Karpas-422 (cell line): ENCODE measurements at regions not wholly inside any gene's neighbourhood (a gene's known extent, or its start where the extent isn't known, plus 50 kb on each side); places are given as distances from the start of the nearest gene placed in this dataset.

Experiments
- DNase-seq: peaks from one replicate; pipeline ENCODE4 v3.0.0-alpha.2; 2015
- H2AFZ ChIP-seq: fragments of 200-600 bp; sonication (generic); 2 replicates; pipeline ENCODE4 v1.6.1; 2014; ENCODE audit warnings: antibody characterized with exemption, low read length, mixed read lengths
- H3K27ac ChIP-seq: fragments of 200-600 bp; sonication (generic); 2 replicates; pipeline ENCODE4 v1.5.1; 2014; ENCODE audit warnings: mild to moderate bottlenecking, low read length, moderate library complexity
- H3K27me3 ChIP-seq: fragments of 200-600 bp; sonication (generic); 2 replicates; pipeline ENCODE4 v1.6.1; 2014; ENCODE audit warnings: low read length, mixed read lengths
- H3K36me3 ChIP-seq: fragments of 200-600 bp; sonication (generic); 2 replicates; pipeline ENCODE4 v1.6.1; 2014; ENCODE audit warnings: low read length, mixed read lengths; ENCODE audit not compliant: insufficient read depth
- H3K4me1 ChIP-seq: fragments of 200-600 bp; sonication (generic); 2 replicates; pipeline ENCODE4 v1.6.1; 2014; ENCODE audit warnings: mild to moderate bottlenecking, low read length, mixed read lengths
- H3K4me2 ChIP-seq: fragments of 200-600 bp; sonication (generic); 2 replicates; pipeline ENCODE4 v1.6.1; 2014; ENCODE audit warnings: low read length, low read depth, mild to moderate bottlenecking; ENCODE audit not compliant: poor library complexity, severe bottlenecking
- H3K4me3 ChIP-seq: fragments of 200-600 bp; sonication (generic); 2 replicates; pipeline ENCODE4 v1.5.1; 2014; ENCODE audit warnings: mild to moderate bottlenecking, antibody characterized with exemption, low read length, mixed read lengths
- H3K79me2 ChIP-seq: fragments of 200-600 bp; sonication (generic); 2 replicates; pipeline ENCODE4 v1.6.1; 2014; ENCODE audit warnings: mild to moderate bottlenecking, low read length, mixed read lengths
- H3K9ac ChIP-seq: fragments of 200-600 bp; sonication (generic); 2 replicates; pipeline ENCODE4 v1.6.0; 2014; ENCODE audit warnings: low read length
- H3K9me2 ChIP-seq: fragments of 200-600 bp; sonication (generic), shearing (Covaris generic); replicated peaks from 2 replicates; pipeline ENCODE4 v1.6.0; 2014; ENCODE audit warnings: mild to moderate bottlenecking, low read length, moderate library complexity; ENCODE audit not compliant: insufficient read depth
- H3K9me3 ChIP-seq: fragments of 300-700, 200-600 bp; sonication (generic); 2 replicates; pipeline ENCODE4 v1.6.1; 2014; ENCODE audit warnings: low read length, mixed read lengths
- H4K20me1 ChIP-seq: fragments of 200-600 bp; sonication (generic); 2 replicates; pipeline ENCODE4 v1.6.1; 2014; ENCODE audit warnings: mild to moderate bottlenecking, antibody characterized with exemption, low read length, low read depth; ENCODE audit not compliant: insufficient read depth

GRCh38 chr12:88970740-88971139, 381.6 kb downstream of the DUSP6 start:
- no peaks in the 10 kb centered on the region for H3K27me3 ChIP-seq
- H3K9ac ChIP-seq, result no peak overlapping the region

GRCh38 chr12:88969127-88969526, 383.2 kb downstream of the DUSP6 start:
- no peaks in the 10 kb centered on the region for H3K79me2 ChIP-seq
- H4K20me1 ChIP-seq, result no peaks in the 10 kb centered on the region

More at GRCh38 chr12:88970740-88971139, 381.6 kb downstream of the DUSP6 start:
- Histone ChIP-seq H3K79me2 (no peaks in the 10 kb centered on the region), H3K36me3 (no peaks in the 10 kb centered on the region), H4K20me1 (no peaks in the 10 kb centered on the region), H2AFZ (no peak overlapping the region), H3K27ac (no peak overlapping the region), H3K4me3 (no peak overlapping the region), H3K4me1 (no peaks in the 10 kb centered on the region), H3K9me2 (no peaks in the 10 kb centered on the region), H3K9me3 (no peaks in the 10 kb centered on the region), H3K4me2 (no peak overlapping the region)
- no peak for DNase-seq

GRCh38 chr12:88960213-88960878, 380.1 kb upstream of the KITLG start:
- Histone ChIP-seq H3K9ac (no peak overlapping the region), H3K36me3 (no peaks in the 10 kb centered on the region), H3K9me3 (no peaks in the 10 kb centered on the region), H2AFZ (no peak overlapping the region), H4K20me1 (no peaks in the 10 kb centered on the region), H3K27ac (no peak overlapping the region), H3K4me1 (no peaks in the 10 kb centered on the region), H3K79me2 (no peaks in the 10 kb centered on the region), H3K4me3 (no peak overlapping the region), H3K27me3 (0 out of 2 replicates have a peak, but pooled peaks cover 2% of the 10 kb centered on the region), H3K9me2 (no peaks in the 10 kb centered on the region), H3K4me2 (no peak overlapping the region)
- no peak for DNase-seq

More at GRCh38 chr12:88969127-88969526, 383.2 kb downstream of the DUSP6 start:
- Histone ChIP-seq H3K9me2 (no peaks in the 10 kb centered on the region), H3K36me3 (no peaks in the 10 kb centered on the region), H3K4me2 (no peak overlapping the region), H3K4me1 (no peaks in the 10 kb centered on the region), H3K9ac (no peak overlapping the region), H3K9me3 (no peaks in the 10 kb centered on the region), H3K27me3 (no peaks in the 10 kb centered on the region), H2AFZ (no peak overlapping the region), H3K4me3 (no peak overlapping the region), H3K27ac (no peak overlapping the region)
- no peak for DNase-seq

- Histone ChIP-seq H3K4me2 (no peak overlapping the region), H3K9me2 (no peaks in the 10 kb centered on the region), H3K27me3 (0 out of 2 replicates have a peak, but pooled peaks cover 2% of the 10 kb centered on the region), H3K9ac (no peak overlapping the region), H3K4me3 (no peak overlapping the region), H3K36me3 (no peaks in the 10 kb centered on the region), H4K20me1 (no peaks in the 10 kb centered on the region), H3K27ac (no peak overlapping the region), H3K79me2 (no peaks in the 10 kb centered on the region), H3K4me1 (no peaks in the 10 kb centered on the region), H2AFZ (no peak overlapping the region), H3K9me3 (no peaks in the 10 kb centered on the region)
- no peak for DNase-seq
Measured at GRCh38 chr12:88958946-88959345, 378.7 kb upstream of the KITLG start.

- Histone ChIP-seq H3K27me3 (0 out of 2 replicates have a peak, but pooled peaks cover 2% of the 10 kb centered on the region), H3K9me2 (no peaks in the 10 kb centered on the region), H3K4me2 (no peak overlapping the region), H4K20me1 (no peaks in the 10 kb centered on the region), H3K4me1 (no peaks in the 10 kb centered on the region), H3K79me2 (no peaks in the 10 kb centered on the region), H3K9me3 (no peaks in the 10 kb centered on the region), H3K27ac (no peak overlapping the region), H3K4me3 (no peak overlapping the region), H2AFZ (no peak overlapping the region), H3K36me3 (no peaks in the 10 kb centered on the region), H3K9ac (no peak overlapping the region)
- no peak for DNase-seq
Measured at GRCh38 chr12:88958153-88958552, 377.9 kb upstream of the KITLG start.

- Histone ChIP-seq H3K27ac (no peak overlapping the region), H3K9me3 (no peaks in the 10 kb centered on the region), H3K4me2 (no peak overlapping the region), H3K4me1 (no peaks in the 10 kb centered on the region), H3K9me2 (no peaks in the 10 kb centered on the region), H4K20me1 (no peaks in the 10 kb centered on the region), H3K79me2 (no peaks in the 10 kb centered on the region), H3K4me3 (no peak overlapping the region), H3K9ac (no peak overlapping the region), H3K27me3 (0 out of 2 replicates have a peak, but pooled peaks cover 2% of the 10 kb centered on the region), H2AFZ (no peak overlapping the region), H3K36me3 (no peaks in the 10 kb centered on the region)
- no peak for DNase-seq
Measured at GRCh38 chr12:88957358-88957757, 377.1 kb upstream of the KITLG start.

GRCh38 chr12:88955531-88955930, 375.3 kb upstream of the KITLG start:
- Histone ChIP-seq H4K20me1 (no peaks in the 10 kb centered on the region), H3K79me2 (no peaks in the 10 kb centered on the region), H3K36me3 (no peaks in the 10 kb centered on the region), H3K27ac (no peak overlapping the region), H3K4me1 (no peaks in the 10 kb centered on the region), H2AFZ (no peak overlapping the region), H3K9ac (no peak overlapping the region), H3K4me3 (no peak overlapping the region), H3K4me2 (no peak overlapping the region), H3K9me2 (no peaks in the 10 kb centered on the region), H3K27me3 (0 out of 2 replicates have a peak, but pooled peaks cover 2% of the 10 kb centered on the region), H3K9me3 (no peaks in the 10 kb centered on the region)
- no peak for DNase-seq

- Histone ChIP-seq H3K36me3 (no peaks in the 10 kb centered on the region), H3K4me1 (no peaks in the 10 kb centered on the region), H3K4me3 (no peak overlapping the region), H3K27me3 (0 out of 2 replicates have a peak, but pooled peaks cover 2% of the 10 kb centered on the region), H3K4me2 (no peak overlapping the region), H4K20me1 (no peaks in the 10 kb centered on the region), H3K9me3 (no peaks in the 10 kb centered on the region), H2AFZ (no peak overlapping the region), H3K9ac (no peak overlapping the region), H3K79me2 (no peaks in the 10 kb centered on the region), H3K9me2 (no peaks in the 10 kb centered on the region), H3K27ac (no peak overlapping the region)
- no peak for DNase-seq
Measured at GRCh38 chr12:88953029-88953586, 372.8 kb upstream of the KITLG start.
